NCI-H1417 treated with DMSO at 0.1 percent for 48 hours (cell line): ENCODE measurements at regions not wholly inside any gene's neighbourhood (a gene's known extent, or its start where the extent isn't known, plus 50 kb on each side); places are given as distances from the start of the nearest gene placed in this dataset.
"Not testable (repeated sequence)": the region's sequence is repeated elsewhere in the genome, so short reads cannot be mapped to it uniquely, and the experiment has no call there.

Experiments
- DNase-seq: peaks from one replicate; lab custom pipeline; 2025; lab: John Stamatoyannopoulos, UW

GRCh38 chr13:99698010-99698815, 196.9 kb downstream of the TM9SF2 start:
- DNase-seq, result no peak

- no peak for DNase-seq
Observed at GRCh38 chr13:99695857-99696256, 194.6 kb downstream of the TM9SF2 start.

GRCh38 chr13:99693852-99694611, 192.8 kb downstream of the TM9SF2 start:
- DNase-seq, result no peak

DNA sequence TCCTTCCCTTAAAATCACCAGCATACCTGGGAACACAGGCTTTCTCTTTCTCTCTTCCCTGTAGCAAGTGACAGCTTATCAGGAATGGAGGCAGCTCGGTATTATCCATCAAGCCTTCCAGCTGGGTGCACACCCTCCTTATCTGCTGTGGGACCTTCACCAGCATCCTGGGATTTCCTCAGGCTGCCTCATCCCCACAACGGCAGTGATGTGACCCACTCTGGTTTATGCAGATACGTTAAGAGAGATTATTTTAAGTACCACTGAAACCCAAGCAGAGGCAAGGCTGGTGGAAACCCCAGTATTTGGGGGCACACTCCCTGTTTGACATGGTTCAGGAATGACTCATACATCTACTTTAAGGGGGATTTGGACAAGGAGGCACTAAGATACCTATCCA, 192.1 kb downstream of the TM9SF2 start:
- DNase-seq, result no peak

DNA sequence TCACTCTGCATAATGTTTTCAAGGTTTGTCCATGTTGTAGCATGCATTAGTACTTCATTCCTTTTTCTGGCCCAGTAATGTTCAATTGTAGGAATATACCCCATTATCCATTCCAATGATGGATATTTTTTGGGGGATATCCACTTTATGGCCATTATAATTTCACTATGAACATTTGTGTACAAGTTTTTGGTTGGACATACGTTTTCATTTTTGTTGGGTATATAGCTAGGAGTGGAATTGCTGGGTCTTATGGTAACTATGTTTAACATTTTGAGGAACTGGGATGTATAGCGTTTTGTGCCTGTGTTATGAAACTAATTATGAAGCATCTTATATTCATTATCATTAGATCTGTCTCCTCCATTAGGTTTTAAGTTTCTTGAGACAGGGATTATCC, 191.6 kb downstream of the TM9SF2 start:
- no peak for DNase-seq

GRCh38 chr13:99691552-99691951, 190.3 kb downstream of the TM9SF2 start:
- no peak for DNase-seq

DNA sequence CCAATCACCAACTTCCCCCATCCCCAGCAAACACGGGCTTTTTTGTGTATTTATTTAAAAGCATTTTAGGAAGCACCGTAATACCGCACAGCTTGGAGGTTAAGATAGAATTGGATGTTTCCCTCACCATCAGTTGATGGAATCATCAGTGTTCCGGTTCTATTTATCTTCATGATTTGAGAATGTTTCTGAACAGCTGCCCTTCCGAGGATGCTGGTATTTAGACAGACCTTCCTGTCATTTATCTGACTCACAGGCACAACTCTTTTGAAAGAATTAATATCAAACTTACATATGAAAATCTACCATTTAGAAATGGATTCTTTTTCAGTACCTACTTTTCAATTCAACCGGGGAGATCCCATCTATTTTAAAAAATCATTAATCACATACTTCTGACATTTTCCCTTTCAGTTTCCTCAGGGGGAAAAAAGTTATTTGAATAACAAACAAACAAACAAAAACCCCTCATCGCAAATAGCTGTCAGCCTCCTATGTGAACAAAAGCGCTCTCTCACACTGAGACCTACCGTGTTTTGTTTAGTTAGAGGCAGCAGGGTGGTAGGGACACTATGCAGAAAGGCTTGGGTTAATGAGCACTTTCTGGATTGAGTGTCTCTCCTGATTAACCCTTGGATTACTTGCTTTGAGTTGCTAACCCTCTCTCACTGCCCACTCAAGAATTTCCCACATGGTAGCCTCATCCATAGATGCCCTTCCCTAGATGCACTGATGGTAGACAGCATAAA, 189.3 kb downstream of the TM9SF2 start:
- DNase-seq, result no peak

GRCh38 chr13:99689955-99690354, 188.7 kb downstream of the TM9SF2 start:
- DNase-seq, result no peak

GRCh38 chr13:99688776-99689175, 187.5 kb downstream of the TM9SF2 start:
- DNase-seq, result no peak

DNA sequence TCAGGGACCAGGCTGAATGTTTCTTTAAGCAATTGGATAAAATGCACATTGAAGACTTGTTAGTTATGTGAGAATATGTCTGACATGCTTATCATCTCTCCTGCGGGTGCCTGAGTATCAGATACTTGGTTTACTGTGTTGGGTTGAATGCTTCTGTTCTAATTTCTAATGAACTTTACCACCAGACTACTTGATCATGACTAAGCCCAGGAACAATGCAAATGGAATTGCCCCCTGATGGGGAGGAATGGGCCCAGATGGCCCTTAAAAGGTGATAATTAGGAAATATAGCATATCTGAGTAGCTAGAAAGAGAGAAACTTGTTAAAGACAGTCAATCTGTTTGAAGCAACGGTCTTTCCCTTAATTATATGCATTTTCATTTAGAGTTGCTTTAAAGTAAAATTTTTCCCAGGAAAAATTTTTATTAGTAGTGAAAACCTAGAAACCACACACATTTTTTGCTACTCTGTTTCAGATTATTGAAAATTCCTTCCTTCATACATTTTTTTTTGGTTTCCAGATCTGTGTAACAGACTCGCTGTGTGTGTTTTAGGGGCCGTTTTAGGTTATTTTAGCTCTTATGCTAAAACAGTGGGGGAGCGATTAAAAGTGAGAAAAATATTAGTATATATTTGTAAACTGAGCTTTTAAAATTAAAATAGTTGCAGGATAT, 186.6 kb downstream of the TM9SF2 start:
- DNase-seq, result no peak

- no peak for DNase-seq
Observed at GRCh38 chr13:99686944-99687411, 185.7 kb downstream of the TM9SF2 start.

DNA sequence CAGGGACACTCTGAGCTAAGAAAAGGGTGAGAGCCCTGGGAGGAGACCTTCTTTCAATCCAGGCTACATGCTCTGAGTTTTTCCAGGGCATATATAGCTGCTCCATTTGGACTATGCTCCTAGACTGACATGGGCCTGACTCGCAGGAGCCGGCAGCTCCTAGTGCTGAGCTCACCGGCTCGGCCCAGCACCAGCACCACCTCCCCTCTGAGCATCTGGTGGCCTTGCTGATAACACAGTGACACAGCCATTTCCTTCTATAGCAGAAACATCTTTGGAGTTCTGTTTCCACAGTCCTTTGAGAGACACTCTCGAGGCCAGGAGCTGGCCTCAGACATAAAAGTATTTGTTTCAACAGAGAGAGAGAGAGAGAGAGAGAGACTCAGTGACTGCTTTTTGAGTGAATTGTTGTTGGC, 184.9 kb downstream of the TM9SF2 start:
- DNase-seq, result no peak

GRCh38 chr13:99681695-99682094, 180.4 kb downstream of the TM9SF2 start:
- no peak for DNase-seq

DNA sequence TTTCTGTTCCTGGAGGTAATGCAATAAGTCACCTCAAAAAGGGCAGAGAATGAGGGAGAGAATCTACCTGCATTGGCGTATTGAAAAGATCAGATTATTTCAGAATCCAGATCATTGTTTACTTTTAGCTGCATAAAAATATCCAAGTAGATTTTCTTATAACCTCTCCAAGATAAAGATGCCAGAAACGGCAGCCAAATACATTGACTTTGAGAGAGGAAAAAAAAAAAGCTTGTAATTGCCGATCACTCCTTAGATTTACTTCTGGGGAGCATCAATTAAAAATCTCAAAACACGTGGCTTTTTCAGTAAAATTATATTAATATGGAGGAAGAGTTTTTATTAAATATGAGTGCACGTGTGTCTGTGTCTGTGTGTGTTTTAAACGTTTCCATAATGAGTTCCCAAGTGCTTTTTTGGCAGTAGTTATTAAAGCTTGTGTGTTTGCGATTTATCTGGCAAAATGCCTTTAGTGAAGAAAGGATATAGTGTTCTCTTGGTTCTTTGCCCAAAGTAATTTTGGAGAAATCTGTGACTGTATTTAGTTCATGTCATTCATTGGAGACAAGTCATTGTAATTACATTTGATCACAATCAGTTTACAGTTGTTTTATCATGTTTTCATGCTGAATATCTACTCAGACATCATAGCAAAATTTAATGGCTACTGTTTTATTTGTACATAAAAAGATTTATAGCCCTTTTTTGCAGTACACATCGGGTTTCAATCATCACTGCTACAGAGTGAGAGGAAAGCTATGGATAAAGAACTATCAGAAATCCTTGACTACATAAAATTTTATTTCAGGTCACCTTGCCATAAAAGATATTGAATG, 176.1 kb downstream of the TM9SF2 start:
- DNase-seq, result no peak

- no peak for DNase-seq
Observed at GRCh38 chr13:99671746-99672145, 170.5 kb downstream of the TM9SF2 start.

GRCh38 chr13:99669096-99669495, 167.8 kb downstream of the TM9SF2 start:
- DNase-seq, result not testable (repeated sequence)

DNA sequence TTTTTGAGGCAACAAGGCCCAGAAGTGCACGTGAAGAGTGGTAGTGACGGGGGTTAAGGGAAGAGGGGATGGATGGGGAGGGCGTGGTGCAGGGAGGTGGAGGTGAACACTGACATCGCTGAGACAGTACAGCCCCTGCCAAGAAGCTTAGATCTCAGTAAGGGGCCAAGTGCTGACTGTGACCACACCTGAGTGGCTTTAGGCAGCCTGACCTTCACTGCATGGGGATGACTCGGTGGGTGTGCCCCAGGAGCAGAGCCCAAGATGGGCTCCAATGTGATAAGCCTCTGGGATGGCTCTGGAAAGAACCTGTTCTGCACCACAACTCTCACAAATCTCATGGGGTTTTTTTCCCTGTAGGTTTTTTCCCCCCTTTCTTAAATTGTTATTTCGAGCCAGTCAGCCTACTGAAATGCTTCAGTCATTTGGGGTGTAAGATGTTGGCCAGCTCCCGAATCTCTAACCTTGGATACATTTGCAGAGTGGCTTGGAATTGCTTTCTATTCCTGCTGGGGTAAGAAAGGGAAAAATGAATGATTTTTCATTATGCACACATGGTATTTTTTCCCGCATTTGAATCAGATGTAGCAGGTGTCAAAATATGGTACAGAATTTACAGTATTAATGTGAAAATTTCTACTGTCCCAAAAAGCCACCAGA, 165.0 kb downstream of the TM9SF2 start:
- DNase-seq, result no peak

DNA sequence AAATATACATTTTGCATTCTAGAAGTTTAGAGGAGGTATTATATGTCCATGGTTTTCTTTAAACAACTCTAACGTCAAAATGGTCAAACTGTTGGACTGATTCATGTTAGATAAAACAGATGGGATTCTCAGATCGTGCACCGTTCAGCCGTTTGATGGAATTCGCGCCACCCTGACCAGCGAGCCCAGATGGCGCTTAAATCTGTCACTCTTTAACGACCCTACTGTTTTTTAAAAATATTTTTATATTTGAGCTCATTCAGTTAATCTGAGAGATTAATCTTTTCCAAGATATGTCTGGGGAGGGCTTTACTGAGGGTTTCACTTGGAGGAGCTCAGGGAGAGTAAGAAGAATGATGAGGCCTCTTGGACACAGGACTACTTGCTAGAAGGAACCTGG, 164.4 kb downstream of the TM9SF2 start:
- no peak for DNase-seq

- DNase-seq, result no peak
Observed at GRCh38 chr13:99663908-99664307, 162.6 kb downstream of the TM9SF2 start.

DNA sequence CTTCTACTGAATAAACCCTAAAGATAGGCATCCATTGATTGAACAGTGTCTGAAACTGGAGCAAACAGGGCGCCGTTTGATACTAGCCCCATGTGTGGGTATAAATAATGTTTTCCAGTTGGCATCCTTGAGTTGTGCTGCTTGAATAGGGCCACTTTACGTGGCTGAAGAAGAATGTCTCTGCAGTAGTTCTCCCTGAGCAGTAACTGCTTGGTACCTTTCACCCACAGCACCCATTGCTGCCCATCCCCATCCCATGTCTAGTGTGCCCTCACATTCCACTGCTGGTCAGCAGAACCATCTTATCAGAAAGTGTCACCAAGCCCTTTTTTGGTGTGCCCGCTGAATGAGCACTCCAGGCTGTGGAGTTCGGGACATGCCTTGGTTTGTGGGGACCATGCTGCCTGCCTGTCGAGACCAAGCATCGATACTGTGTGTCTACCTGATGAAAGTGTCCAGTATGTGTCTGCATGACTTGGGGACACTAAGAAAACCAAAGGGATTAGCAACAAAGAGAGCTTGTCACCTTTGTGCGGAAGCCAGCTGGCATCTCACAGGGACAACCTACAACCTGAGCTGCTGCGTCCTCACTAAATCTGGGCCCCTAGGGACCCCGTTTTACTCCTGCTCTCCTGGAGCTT, 162.0 kb downstream of the TM9SF2 start:
- no peak for DNase-seq
